GF-D8 (cell line): ENCODE measurements at regions not wholly inside any gene's neighbourhood (a gene's known extent, or its start where the extent isn't known, plus 50 kb on each side); places are given as distances from the start of the nearest gene placed in this dataset.
"Not testable (repeated sequence)": the region's sequence is repeated elsewhere in the genome, so short reads cannot be mapped to it uniquely, and the experiment has no call there.

Experiments
- DNase-seq: peaks from one replicate; lab custom pipeline; 2025; lab: John Stamatoyannopoulos, UW

- DNase-seq, result no peak
Observed at GRCh38 chr3:182342252-182342651, 451.1 kb upstream of the ATP11B start.

- not testable (repeated sequence) for DNase-seq
Observed at GRCh38 chr3:182344026-182344425, 449.3 kb upstream of the ATP11B start.

- no peak for DNase-seq
Observed at GRCh38 chr3:182349051-182349450, 444.3 kb upstream of the ATP11B start.

- no peak for DNase-seq
Observed at GRCh38 chr3:182349951-182350517, 443.3 kb upstream of the ATP11B start.

- no peak for DNase-seq
Observed at GRCh38 chr3:182357928-182358327, 435.4 kb upstream of the ATP11B start.

GRCh38 chr3:182364323-182364722 lies 429.0 kb upstream of the ATP11B start:
- no peak for DNase-seq

- DNase-seq, result no peak
Observed at GRCh38 chr3:182364723-182365650, 428.3 kb upstream of the ATP11B start.

- DNase-seq, result no peak
Observed at GRCh38 chr3:182366746-182367145, 426.6 kb upstream of the ATP11B start.

- DNase-seq, result no peak
Observed at GRCh38 chr3:182369861-182370260, 423.4 kb upstream of the ATP11B start.

GRCh38 chr3:182370949-182371348 lies 422.4 kb upstream of the ATP11B start:
- DNase-seq, result no peak

- no peak for DNase-seq
Observed at GRCh38 chr3:182375916-182376315, 417.4 kb upstream of the ATP11B start.

- DNase-seq, result no peak
Observed at GRCh38 chr3:182382112-182382857, 411.0 kb upstream of the ATP11B start.

GRCh38 chr3:182384221-182384620 lies 409.1 kb upstream of the ATP11B start:
- DNase-seq, result no peak

GRCh38 chr3:182385356-182385755 lies 407.9 kb upstream of the ATP11B start:
- no peak for DNase-seq

GRCh38 chr3:182388506-182388905 lies 404.8 kb upstream of the ATP11B start:
- DNase-seq, result no peak

- no peak for DNase-seq
Observed at GRCh38 chr3:182389071-182389815, 404.1 kb upstream of the ATP11B start.

GRCh38 chr3:182390421-182390820 lies 402.9 kb upstream of the ATP11B start:
- DNase-seq, result no peak

GRCh38 chr3:182392182-182392937 lies 400.9 kb upstream of the ATP11B start:
- no peak for DNase-seq

GRCh38 chr3:182393151-182393550 lies 400.2 kb upstream of the ATP11B start:
- no peak for DNase-seq

- no peak for DNase-seq
Observed at GRCh38 chr3:182393830-182394367, 399.4 kb upstream of the ATP11B start.

GRCh38 chr3:182397164-182397563 lies 396.1 kb upstream of the ATP11B start:
- DNase-seq, result no peak
